ENCODE measurements at regions not wholly inside any gene's neighbourhood (a gene's known extent, or its start where the extent isn't known, plus 50 kb on each side); places are given as distances from the start of the nearest gene placed in this dataset.

DNA sequence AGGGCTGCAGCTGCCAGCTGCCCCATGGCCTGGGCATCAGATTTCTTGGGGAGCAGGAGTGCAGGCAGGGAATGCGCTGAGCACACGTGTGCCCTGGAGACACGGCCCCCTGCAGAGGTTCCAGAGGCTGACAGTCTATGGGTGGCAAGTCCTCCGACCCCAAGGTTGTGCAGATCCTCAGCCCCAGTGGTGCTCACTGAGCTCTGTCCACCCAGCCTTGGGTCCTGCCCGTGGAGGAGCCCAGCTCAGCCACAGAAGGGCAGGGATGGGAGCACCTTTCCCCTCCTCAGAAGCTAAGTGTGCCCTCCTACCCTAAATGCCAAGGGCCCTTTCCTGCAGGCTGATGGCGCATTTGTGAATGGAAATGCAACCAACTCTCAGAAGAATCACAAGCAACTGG, 341.0 kb downstream of the IRX2 start:
- no peak overlapping the region for H2AFZ ChIP-seq (ENCODE audit: low read length)
- TF ChIP-seq EZH2 (optimal IDR thresholded peaks at IDR 0.05; ENCODE audit: low read depth, low read length) (no peak), EZH2phosphoT487 (IDR thresholded peaks at IDR 0.05; ENCODE audit: low read length) (no peak)
- TF ChIP-seq, protein P1, sequence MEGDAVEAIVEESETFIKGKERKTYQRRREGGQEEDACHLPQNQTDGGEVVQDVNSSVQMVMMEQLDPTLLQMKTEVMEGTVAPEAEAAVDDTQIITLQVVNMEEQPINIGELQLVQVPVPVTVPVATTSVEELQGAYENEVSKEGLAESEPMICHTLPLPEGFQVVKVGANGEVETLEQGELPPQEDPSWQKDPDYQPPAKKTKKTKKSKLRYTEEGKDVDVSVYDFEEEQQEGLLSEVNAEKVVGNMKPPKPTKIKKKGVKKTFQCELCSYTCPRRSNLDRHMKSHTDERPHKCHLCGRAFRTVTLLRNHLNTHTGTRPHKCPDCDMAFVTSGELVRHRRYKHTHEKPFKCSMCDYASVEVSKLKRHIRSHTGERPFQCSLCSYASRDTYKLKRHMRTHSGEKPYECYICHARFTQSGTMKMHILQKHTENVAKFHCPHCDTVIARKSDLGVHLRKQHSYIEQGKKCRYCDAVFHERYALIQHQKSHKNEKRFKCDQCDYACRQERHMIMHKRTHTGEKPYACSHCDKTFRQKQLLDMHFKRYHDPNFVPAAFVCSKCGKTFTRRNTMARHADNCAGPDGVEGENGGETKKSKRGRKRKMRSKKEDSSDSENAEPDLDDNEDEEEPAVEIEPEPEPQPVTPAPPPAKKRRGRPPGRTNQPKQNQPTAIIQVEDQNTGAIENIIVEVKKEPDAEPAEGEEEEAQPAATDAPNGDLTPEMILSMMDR (IDR thresholded peaks at IDR 0.05; ENCODE audit: low read length), result no peak
- DNase-seq, result no peak

DNA sequence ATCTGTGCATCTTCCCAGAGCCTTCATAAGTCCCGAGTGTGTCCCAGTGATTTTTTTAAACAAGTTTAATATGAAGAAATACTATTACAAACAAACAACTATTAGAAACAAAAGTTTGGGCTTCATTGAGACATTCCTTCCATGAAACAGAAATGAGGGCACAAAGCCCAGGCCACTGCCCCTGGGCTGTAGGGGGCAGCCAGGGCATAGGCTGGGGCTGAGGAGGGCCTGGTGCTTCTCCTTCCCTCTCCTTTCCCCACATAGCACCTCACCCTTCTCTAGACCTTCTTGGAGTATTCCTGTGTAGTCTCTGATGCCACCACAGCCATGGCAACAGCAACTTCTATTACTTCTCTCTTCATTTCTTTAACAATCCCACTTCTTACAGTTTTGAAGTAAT, 348.2 kb downstream of the IRX2 start:
- H2AFZ ChIP-seq (ENCODE audit: low read length), result no peak overlapping the region
- no peak overlapping the region for H3K27ac ChIP-seq (ENCODE audit: low read length)
- no peak for DNase-seq
- H3K36me3 ChIP-seq (replicated peaks; ENCODE audit: insufficient read depth, low read length), result no peaks in the 10 kb centered on the region
- H3K79me2 ChIP-seq (ENCODE audit: low read length), result no peaks in the 10 kb centered on the region
- H3K9me2 ChIP-seq (replicated peaks; ENCODE audit: insufficient read depth, low read length), result no peaks in the 10 kb centered on the region
- H3K4me3 ChIP-seq (ENCODE audit: low read length), result no peak overlapping the region
- H4K20me1 ChIP-seq (ENCODE audit: insufficient read depth, low read length), result no peaks in the 10 kb centered on the region
- H3K4me1 ChIP-seq (ENCODE audit: low read length), result no peaks in the 10 kb centered on the region
- H3K9me3 ChIP-seq (replicated peaks; ENCODE audit: insufficient read depth, low read length), result no peaks in the 10 kb centered on the region
- no peaks in the 10 kb centered on the region for H3K27me3 ChIP-seq (replicated peaks; ENCODE audit: insufficient read depth, low read length)
- H3K9ac ChIP-seq (ENCODE audit: low read length), result no peak overlapping the region
- no peaks in the 10 kb centered on the region for H3F3A ChIP-seq (ENCODE audit: insufficient read depth, low read length)
- H3K4me2 ChIP-seq (ENCODE audit: low read depth, low read length), result no peak overlapping the region
- no peak for TF ChIP-seq EZH2 (optimal IDR thresholded peaks at IDR 0.05; ENCODE audit: low read depth, low read length)
- TF ChIP-seq EZH2phosphoT487 (IDR thresholded peaks at IDR 0.05; ENCODE audit: low read length), result no peak
- TF ChIP-seq, protein P1 (IDR thresholded peaks at IDR 0.05; ENCODE audit: low read length), result no peak

More for the DNA sequence above, 341.0 kb downstream of the IRX2 start:
- Histone ChIP-seq H3K4me2 (ENCODE audit: low read depth, low read length) (no peak overlapping the region), H3K9ac (ENCODE audit: low read length) (no peak overlapping the region), H3K27ac (ENCODE audit: low read length) (no peak overlapping the region), H3K9me3 (replicated peaks; ENCODE audit: insufficient read depth, low read length) (no peaks in the 10 kb centered on the region), H3K79me2 (ENCODE audit: low read length) (no peaks in the 10 kb centered on the region), H3K36me3 (replicated peaks; ENCODE audit: insufficient read depth, low read length) (no peaks in the 10 kb centered on the region), H3K27me3 (replicated peaks; ENCODE audit: insufficient read depth, low read length) (no peaks in the 10 kb centered on the region), H4K20me1 (ENCODE audit: insufficient read depth, low read length) (no peaks in the 10 kb centered on the region), H3F3A (ENCODE audit: insufficient read depth, low read length) (no peaks in the 10 kb centered on the region), H3K9me2 (replicated peaks; ENCODE audit: insufficient read depth, low read length) (no peaks in the 10 kb centered on the region), H3K4me1 (ENCODE audit: low read length) (no peaks in the 10 kb centered on the region), H3K4me3 (ENCODE audit: low read length) (no peak overlapping the region)

DNA sequence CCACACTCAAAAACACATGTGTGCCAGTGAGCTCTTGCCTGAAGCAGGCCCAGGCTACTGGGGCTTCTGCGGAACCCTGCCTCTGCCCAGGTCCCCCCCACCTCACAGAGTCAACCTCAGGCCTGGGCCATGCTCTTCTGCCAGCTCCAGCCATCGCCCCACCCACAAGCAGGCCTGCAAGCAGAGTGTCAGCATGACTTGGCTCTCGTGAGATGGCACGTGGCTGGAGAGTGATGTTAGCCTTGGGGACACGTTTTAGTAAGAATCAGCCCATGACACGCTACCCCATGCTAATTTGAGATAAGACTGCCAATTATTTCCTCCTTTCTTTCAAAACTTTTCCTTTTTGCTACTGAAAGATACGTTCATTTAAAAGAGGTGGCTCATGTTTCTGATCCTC, 351.7 kb downstream of the IRX2 start:
- Histone ChIP-seq H2AFZ (ENCODE audit: low read length) (no peak overlapping the region), H3K4me1 (ENCODE audit: low read length) (no peaks in the 10 kb centered on the region), H4K20me1 (ENCODE audit: insufficient read depth, low read length) (no peaks in the 10 kb centered on the region), H3K27ac (ENCODE audit: low read length) (no peak overlapping the region), H3K27me3 (replicated peaks; ENCODE audit: insufficient read depth, low read length) (no peaks in the 10 kb centered on the region), H3K4me2 (ENCODE audit: low read depth, low read length) (no peak overlapping the region), H3K79me2 (ENCODE audit: low read length) (no peaks in the 10 kb centered on the region), H3K9me3 (replicated peaks; ENCODE audit: insufficient read depth, low read length) (no peaks in the 10 kb centered on the region), H3F3A (ENCODE audit: insufficient read depth, low read length) (no peaks in the 10 kb centered on the region), H3K9me2 (replicated peaks; ENCODE audit: insufficient read depth, low read length) (no peaks in the 10 kb centered on the region), H3K36me3 (replicated peaks; ENCODE audit: insufficient read depth, low read length) (no peaks in the 10 kb centered on the region), H3K4me3 (ENCODE audit: low read length) (no peak overlapping the region), H3K9ac (ENCODE audit: low read length) (no peak overlapping the region)
- DNase-seq, result no peak
- no peak for TF ChIP-seq EZH2phosphoT487 (IDR thresholded peaks at IDR 0.05; ENCODE audit: low read length)
- TF ChIP-seq, protein P1 (IDR thresholded peaks at IDR 0.05; ENCODE audit: low read length), result no peak
- no peak for TF ChIP-seq EZH2 (optimal IDR thresholded peaks at IDR 0.05; ENCODE audit: low read depth, low read length)
